Ascending aorta (tissue), 2 donors: ENCODE measurements at regions not wholly inside any gene's neighbourhood (a gene's known extent, or its start where the extent isn't known, plus 50 kb on each side); places are given as distances from the start of the nearest gene placed in this dataset.

Experiments
- DNase-seq, 2 donors: peaks; one replicate each; pipeline ENCODE4 v3.0.0-alpha.2; 2019; ENCODE audit warnings: low spot score in 2 of 2
- H3K27ac ChIP-seq, 2 donors: fragments of 200-600 bp; sonication (generic); one replicate each; pipeline ENCODE4 v1.5.1; 2016 to 2017; ENCODE audit warnings: mild to moderate bottlenecking in 1 of 2
- H3K27me3 ChIP-seq: fragments of 200-600 bp; sonication (generic); one replicate; pipeline ENCODE4 v1.5.1; 2017
- H3K36me3 ChIP-seq, 2 donors: fragments of 200-600 bp; sonication (generic); one replicate each; pipeline ENCODE4 v1.5.1; 2016
- H3K4me1 ChIP-seq, 2 donors: fragments of 200-600 bp; sonication (generic); one replicate each; pipeline ENCODE4 v1.5.1; 2016 to 2017; ENCODE audit warnings: mild to moderate bottlenecking in 1 of 2
- H3K4me3 ChIP-seq, 2 donors: fragments of 200-600 bp; sonication (generic); one replicate each; pipeline ENCODE4 v1.5.1; 2016 to 2017; ENCODE audit warnings: mild to moderate bottlenecking in 1 of 2
- H3K9me3 ChIP-seq, 2 donors: fragments of 200-600 bp; sonication (generic); one replicate each; pipeline ENCODE4 v1.5.1; 2016
- CTCF ChIP-seq, 3 experiments: fragments of 200-600 bp in 2 of 3; fragments of 450-650 bp in 1 of 3; sonication (generic) in 2 of 3; IDR thresholded peaks; one replicate each; pipeline ENCODE4 v1.5.1; 2016 to 2019; ENCODE audit warnings: antibody characterized with exemption in 3 of 3, mild to moderate bottlenecking in 1 of 3, moderate library complexity in 1 of 3
- intact Hi-C: fragments of 100-400 bp; cut with DNase I; formaldehyde crosslinking; loops from one replicate; pipeline ENCODE4 v1.15.1; 2023

GRCh38 chr9:135269912-135270830, 182.7 kb downstream of the OLFM1 start:
- no peak for DNase-seq
- no peaks in the 10 kb centered on the region for H3K9me3 ChIP-seq
- intact Hi-C loops = no loop called here
- no peaks in the 10 kb centered on the region for H3K4me1 ChIP-seq
- H3K27ac ChIP-seq = no peak overlapping the region
- H3K27me3 ChIP-seq = no peaks in the 10 kb centered on the region
- no peak for TF ChIP-seq CTCF (IDR thresholded peaks at IDR 0.05)
- no peaks in the 10 kb centered on the region for H3K36me3 ChIP-seq
- no peak overlapping the region for H3K4me3 ChIP-seq

- Histone ChIP-seq H3K9me3 (no peaks in the 10 kb centered on the region), H3K4me3 (no peak overlapping the region), H3K36me3 (no peaks in the 10 kb centered on the region), H3K4me1 (no peaks in the 10 kb centered on the region), H3K27me3 (no peaks in the 10 kb centered on the region), H3K27ac (no peak overlapping the region)
- intact Hi-C loops = no loop called here
- DNase-seq = no peak
- TF ChIP-seq CTCF (IDR thresholded peaks at IDR 0.05) = no peak
These were observed 184.0 kb downstream of the OLFM1 start for GRCh38 chr9:135271425-135271824.

- H3K4me3 ChIP-seq = no peak overlapping the region
- no peaks in the 10 kb centered on the region for H3K36me3 ChIP-seq
- H3K9me3 ChIP-seq = no peaks in the 10 kb centered on the region
- H3K4me1 ChIP-seq = no peaks in the 10 kb centered on the region
- no peaks in the 10 kb centered on the region for H3K27me3 ChIP-seq
- no peak for TF ChIP-seq CTCF (IDR thresholded peaks at IDR 0.05)
- H3K27ac ChIP-seq = no peak overlapping the region
- intact Hi-C loops = no loop called here
- DNase-seq = no peak
These were observed 185.1 kb downstream of the OLFM1 start for GRCh38 chr9:135272608-135273007.

- H3K27me3 ChIP-seq = no peaks in the 10 kb centered on the region
These were observed 185.5 kb downstream of the OLFM1 start for GRCh38 chr9:135273008-135273407.

GRCh38 chr9:135275163-135275562, 187.7 kb downstream of the OLFM1 start:
- Histone ChIP-seq H3K4me1 (no peaks in the 10 kb centered on the region), H3K27ac (no peak overlapping the region), H3K36me3 (no peaks in the 10 kb centered on the region), H3K9me3 (no peaks in the 10 kb centered on the region), H3K27me3 (no peaks in the 10 kb centered on the region), H3K4me3 (no peak overlapping the region)
- no peak for DNase-seq
- TF ChIP-seq CTCF (IDR thresholded peaks at IDR 0.05) = no peak
- intact Hi-C loops = no loop called here

More at GRCh38 chr9:135273008-135273407, 185.5 kb downstream of the OLFM1 start:
- Histone ChIP-seq H3K4me3 (no peak overlapping the region), H3K9me3 (no peaks in the 10 kb centered on the region), H3K36me3 (no peaks in the 10 kb centered on the region), H3K27ac (no peak overlapping the region), H3K4me1 (no peaks in the 10 kb centered on the region)
- no peak for DNase-seq
- no peak for TF ChIP-seq CTCF (IDR thresholded peaks at IDR 0.05)
- intact Hi-C loops = no loop called here
